Muscle of arm (tissue), 1 donor: ENCODE measurements at regions not wholly inside any gene's neighbourhood (a gene's known extent, or its start where the extent isn't known, plus 50 kb on each side); places are given as distances from the start of the nearest gene placed in this dataset.

Source experiments
- DNase-seq: peaks from one replicate; pipeline ENCODE4 v3.0.0-alpha.2; 2013

DNA sequence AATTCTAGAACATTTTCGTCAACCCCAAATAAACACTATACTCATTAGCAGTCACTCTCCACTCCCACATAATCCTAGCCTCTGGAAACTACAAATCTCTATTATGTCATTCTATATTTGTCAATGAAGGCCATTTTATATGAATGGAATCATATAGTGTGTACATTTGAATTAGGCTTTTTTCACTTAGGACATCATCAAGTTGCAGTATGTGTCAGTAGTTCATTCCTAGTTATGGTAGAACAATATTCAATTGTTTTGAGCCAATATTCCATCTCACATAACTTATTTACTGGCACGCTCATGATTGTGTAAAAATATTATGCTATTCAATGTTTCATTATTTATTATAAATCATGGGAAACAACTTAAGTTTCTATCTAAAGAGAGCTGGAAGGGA lies 1610.4 kb upstream of the MIR17HG start:
- no peak for DNase-seq

DNA sequence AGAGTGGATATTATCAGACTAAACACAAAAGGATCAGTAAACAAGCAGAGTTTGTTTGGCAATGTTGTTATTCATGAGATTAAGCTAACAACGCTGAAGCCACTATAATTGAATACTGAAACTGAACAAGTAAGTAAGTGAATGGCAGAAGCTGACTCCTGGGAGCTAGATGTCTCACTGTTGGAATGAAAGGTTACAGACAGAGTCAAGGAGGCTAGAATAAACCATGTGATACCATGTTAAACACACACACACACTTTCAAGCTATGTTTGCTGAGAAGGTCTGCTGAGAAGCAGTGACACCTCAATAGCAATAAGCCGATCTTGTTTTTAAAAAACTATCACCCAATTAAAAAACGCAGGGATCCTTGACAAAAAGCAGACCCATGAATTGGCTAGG lies 1609.4 kb upstream of the MIR17HG start:
- DNase-seq: no peak

- no peak for DNase-seq
Observed at GRCh38 chr13:89740994-89741685, 1606.3 kb upstream of the MIR17HG start.

DNA sequence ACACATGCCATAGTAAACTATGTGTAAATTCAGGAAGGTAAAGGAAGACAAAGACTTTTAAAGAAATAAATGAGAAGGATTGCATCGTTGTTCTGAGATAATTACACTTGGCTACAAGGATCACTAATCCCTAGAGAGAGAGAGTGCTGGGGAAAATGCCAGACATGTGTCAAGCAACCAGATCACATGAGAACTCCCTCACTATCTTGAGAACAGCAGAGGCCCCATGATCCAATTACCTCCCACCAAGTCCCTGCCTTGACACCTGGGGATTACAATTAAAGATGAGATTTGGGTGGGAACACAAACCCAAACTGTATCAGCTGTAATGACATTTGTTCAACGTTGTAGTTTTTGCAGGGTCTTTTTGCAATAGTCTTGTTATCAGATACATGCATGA lies 1600.9 kb upstream of the MIR17HG start:
- DNase-seq: peak; percentile 4

- DNase-seq: no peak
Observed at GRCh38 chr13:89748716-89749115, 1598.8 kb upstream of the MIR17HG start.

DNA sequence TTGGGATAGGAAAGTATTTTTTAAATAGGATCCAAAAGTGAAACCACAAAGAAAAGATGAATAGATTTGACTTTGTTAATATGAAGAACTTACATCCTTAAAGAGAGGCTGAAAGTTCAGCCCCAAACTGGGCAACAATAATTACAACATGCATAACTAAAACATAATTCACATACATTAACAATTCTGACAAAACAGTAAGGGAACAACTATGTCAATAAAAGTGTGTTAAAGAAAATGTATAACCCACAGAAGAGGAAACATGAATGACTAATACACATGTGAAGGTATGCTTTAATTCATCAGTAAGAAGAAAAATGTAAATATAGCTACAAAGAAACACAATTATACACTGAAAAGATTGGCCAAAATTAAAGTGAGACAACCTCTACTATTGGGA lies 1597.6 kb upstream of the MIR17HG start:
- DNase-seq: no peak

GRCh38 chr13:89750371-89750770 lies 1597.1 kb upstream of the MIR17HG start:
- no peak for DNase-seq

GRCh38 chr13:89751432-89751930 lies 1596.0 kb upstream of the MIR17HG start:
- DNase-seq: no peak

DNA sequence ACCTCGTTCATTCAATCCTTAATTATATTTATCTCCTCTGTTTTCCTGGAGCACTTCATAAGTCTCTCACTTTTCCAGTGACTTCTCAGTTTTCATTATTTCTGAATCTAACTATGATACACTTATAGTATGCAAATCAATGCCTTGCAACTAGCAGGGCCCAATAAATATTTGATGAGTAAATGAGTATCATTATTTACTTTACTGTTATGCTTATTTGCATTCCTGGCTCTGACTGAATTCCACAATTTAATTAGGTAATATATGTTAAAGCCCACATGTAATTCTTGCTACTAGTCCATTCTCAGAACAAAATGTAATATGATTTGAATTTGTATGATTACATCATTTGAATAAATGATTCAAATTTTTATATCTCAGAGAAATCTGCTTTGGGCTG lies 1595.1 kb upstream of the MIR17HG start:
- no peak for DNase-seq

GRCh38 chr13:89755729-89756492 lies 1591.6 kb upstream of the MIR17HG start:
- DNase-seq: no peak

DNA sequence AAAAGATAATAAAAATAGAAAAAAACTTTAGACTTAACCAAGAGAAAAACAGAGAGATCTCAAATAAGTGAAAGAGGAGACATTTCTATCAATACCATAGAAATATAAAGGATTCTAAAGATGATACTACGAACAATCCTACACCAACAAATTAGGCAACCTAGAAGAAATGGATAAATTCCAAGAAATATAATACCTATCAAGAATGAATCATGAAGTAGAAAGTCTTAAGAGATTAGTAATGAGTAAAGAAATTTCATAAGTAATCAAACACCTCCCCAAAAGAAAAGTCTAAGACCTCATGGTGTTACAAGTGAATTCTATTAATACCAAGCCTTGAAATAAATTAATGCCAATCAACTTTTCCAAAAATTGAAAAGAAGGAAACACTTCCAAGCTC lies 1584.5 kb upstream of the MIR17HG start:
- DNase-seq: no peak

DNA sequence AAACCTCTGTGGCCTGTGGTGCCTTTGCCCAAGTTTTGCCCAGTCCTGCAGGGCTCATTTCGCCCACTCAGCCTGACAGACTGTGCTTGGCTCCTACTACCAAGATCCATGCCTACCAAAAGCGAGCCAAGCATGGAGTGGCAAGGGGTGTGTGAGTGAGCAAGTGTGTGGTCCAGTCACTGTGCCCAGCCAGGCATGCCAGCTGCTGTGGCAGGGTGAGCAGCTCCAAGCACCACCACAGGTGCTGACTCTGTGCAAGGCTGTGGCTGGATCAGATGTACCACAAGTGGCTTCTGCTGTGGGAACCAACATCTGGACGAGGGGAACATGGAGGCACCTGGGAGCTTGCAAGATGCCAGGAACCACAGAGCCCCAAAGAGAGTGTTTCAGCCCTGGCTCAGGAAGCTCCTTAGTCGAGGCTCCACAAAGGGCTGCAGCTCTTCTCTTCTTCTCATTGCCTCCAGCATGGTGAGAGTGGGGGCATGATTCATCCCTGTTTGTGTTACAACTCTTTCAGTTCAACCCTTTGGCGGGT lies 1564.2 kb upstream of the MIR17HG start:
- no peak for DNase-seq

DNA sequence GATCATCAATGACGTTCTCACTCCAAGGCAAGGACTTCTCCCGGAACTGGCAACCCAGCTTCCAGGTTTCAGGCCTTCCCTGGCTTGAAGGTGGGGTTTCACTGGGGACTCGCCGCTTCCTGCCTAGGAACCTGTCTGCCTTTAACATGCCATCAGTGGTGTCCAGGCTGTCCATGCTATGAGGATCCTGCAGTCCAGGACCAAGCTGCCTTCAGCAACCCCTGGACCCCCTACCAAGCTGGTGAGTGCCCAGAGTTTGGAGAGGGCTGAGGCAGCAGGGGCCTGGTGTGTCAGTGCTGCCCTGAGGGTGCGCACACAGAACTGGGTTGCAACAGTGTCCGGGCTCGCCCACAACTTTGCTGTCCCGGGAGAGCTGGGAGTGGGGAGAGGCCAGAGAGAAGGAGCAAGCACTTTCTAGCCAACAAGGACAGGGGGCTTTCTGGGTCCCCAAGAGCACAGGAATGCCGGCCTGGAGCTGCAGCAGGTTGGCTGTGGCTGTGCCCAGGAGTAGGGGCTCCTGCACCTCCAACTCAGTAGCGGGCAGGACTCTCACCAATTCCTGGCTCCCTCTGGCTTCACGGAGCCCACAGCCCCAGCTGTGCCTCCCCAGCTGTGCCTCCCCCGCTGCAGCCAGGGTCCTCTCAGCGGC lies 1563.2 kb upstream of the MIR17HG start:
- DNase-seq: no peak

- peak; percentile 5 for DNase-seq
Observed at GRCh38 chr13:89786531-89786930, 1561.0 kb upstream of the MIR17HG start.

GRCh38 chr13:89790696-89791095 lies 1556.8 kb upstream of the MIR17HG start:
- DNase-seq: peak; percentile 74

DNA sequence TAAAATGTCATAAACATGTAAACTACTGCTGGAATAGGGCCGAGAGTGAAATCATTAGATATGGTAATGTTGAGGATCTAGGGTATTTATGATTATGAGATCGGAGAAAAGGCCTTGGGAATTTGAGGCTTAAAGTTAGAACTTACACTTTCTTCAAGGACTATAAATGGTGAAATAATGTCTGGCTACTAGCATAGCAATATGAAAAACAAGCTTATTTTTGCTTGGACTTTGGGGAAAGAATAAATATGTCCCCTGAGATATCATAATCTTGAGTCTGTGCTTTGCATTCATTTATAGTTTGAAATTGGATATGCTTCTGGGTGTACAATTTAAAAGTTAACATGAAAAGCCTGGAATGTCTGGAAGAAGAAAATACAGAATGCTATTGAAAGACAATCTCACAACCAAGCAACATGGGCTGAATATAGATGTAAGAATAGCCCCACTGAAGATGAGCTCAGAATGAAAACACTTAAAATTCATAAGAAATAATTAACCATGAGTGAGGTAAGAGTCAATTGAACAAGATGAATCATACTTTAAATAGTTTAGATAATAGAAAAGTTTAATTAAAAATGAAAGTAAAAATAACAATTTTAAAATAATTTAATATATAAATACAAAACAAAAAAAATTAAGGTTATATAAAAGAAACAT lies 1555.4 kb upstream of the MIR17HG start:
- peak; percentile 7 for DNase-seq

GRCh38 chr13:89796196-89796595 lies 1551.3 kb upstream of the MIR17HG start:
- no peak for DNase-seq

DNA sequence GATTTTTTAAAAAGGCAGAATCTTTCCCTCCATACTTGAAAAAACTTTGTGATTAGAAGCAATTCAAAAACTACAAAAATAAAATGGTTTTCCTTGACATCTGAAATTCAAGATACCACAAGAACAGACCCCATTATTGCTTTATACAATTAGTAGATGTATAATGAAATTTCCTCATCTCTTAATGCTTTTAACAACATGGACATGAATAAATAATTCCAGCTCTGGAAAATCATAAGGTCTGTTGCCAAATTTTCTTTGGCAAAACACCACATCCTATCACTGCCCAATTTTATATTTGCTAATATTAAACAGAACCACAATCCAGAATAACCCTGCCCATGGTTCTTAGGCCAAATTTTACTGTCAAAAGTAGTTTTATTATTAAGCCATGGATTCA lies 1543.6 kb upstream of the MIR17HG start:
- no peak for DNase-seq

- no peak for DNase-seq
Observed at GRCh38 chr13:89806594-89806993, 1540.9 kb upstream of the MIR17HG start.

- DNase-seq: no peak
Observed at GRCh38 chr13:89812856-89813255, 1534.6 kb upstream of the MIR17HG start.

- no peak for DNase-seq
Observed at GRCh38 chr13:89816404-89816803, 1531.1 kb upstream of the MIR17HG start.

- DNase-seq: no peak
Observed at GRCh38 chr13:89822467-89822866, 1525.0 kb upstream of the MIR17HG start.
